Left colon (tissue), 2 donors: ENCODE measurements at regions not wholly inside any gene's neighbourhood (a gene's known extent, or its start where the extent isn't known, plus 50 kb on each side); places are given as distances from the start of the nearest gene placed in this dataset.

Experiments used
- ATAC-seq: fragments of 200-7000 bp; cut with Tn5 transposase; one replicate; pipeline ENCODE4 v1.9.1; 2020; ENCODE audit warnings: mild to moderate bottlenecking, moderate library complexity
- DNase-seq, 2 donors: peaks; one replicate each; pipeline ENCODE4 v3.0.0-alpha.2; 2020
- intact Hi-C, 2 donors: fragments of 100-400 bp; cut with DNase I in 1 of 2; cut with micrococcal nuclease in 1 of 2; formaldehyde crosslinking; loops; one replicate each; pipeline versions ENCODE4 v1.11.2 to v1.14.0; 2022; cut with DNase I, micrococcal nuclease
- donor health status: DM: no; HTN: no; CAD: no.
- donor health status: DM: yes; HTN: yes; CAD: no.

DNA sequence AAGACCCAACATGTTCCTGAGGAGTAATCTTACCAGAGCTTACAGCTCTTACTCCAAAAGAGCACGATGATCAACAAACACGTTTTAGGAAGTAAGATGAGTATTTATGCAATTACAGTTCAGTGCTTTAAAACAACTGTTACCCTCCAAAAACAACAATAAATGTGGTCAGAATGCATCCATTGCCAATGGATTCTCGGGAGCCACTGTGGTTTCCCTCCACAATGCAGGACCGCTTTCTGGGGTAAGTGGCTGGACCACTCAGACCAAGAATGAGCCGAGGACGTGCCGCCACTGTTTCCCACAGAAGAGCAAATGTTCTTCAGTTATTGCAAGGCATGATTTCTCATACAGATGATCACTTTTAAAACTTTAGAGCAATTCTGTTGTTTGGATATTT is 232.3 kb upstream of the MKLN1 start:
- ATAC-seq = no peak
- no peak for DNase-seq
- intact Hi-C loops = no loop called here

DNA sequence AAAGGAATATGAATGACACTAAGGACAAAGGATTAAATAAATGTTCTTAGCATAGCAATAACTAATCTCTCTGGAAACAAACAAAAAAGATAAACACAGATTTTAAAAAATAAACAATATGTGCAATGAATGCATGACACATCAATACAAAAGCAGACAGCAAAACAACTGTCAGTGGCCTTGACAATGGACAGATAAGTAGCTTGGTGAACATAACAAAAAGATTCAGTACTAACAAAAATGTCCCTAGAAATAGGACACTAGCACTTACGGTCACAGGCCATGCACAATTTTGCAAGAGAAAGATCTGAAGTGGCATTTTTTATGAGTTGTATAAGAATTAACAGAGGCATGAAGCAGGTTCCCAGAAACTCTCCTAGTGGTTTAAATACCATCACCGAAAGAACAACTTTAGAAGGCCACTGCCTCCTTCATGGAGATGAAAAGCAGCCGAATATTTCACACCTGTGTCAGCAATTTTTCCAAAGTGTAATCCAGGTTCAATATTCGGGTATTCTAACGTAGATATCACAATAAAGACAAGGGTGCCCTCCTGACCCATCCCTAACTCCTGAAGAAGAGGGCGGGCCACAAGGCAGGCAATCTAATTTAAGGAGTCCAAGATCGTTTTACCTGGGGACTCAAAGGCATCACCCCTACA is 231.3 kb upstream of the MKLN1 start:
- intact Hi-C loops = no loop called here
- DNase-seq (no peak), ATAC-seq (no peak)

DNA sequence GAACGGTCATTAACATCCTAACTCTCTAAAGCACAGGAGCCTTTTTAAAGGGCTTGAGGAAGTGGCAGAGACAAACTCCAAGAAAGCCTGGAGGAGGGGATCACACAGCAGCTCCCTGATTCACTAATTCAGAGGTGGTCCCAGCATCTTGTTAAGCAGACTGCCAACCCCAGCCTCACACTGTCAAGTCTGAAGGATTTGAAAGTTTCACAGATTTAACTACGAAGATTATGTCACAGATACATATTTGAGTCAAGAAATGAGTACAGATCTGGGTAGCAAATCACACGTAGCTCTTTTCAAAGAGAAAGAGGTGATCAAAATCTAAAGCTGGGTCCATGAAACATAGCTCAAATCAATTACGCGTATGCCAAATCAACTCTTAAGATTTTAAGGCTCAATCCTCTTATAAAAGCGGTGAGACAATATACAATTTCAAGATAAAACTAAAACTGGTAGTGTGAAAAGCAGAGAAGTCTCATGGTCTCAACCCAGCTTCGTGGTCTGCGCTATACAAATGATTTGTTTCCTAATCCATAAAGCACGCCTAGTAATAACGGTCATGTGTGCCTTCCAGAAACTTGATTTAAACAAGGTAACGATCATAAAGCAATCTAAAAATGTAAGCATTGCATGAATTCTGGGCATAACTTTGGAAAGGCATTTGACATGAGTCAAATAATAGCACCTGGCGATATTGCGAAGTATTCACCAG is 229.9 kb upstream of the MKLN1 start:
- intact Hi-C loops = no loop called here
- DNase-seq (no peak), ATAC-seq (no peak)

DNA sequence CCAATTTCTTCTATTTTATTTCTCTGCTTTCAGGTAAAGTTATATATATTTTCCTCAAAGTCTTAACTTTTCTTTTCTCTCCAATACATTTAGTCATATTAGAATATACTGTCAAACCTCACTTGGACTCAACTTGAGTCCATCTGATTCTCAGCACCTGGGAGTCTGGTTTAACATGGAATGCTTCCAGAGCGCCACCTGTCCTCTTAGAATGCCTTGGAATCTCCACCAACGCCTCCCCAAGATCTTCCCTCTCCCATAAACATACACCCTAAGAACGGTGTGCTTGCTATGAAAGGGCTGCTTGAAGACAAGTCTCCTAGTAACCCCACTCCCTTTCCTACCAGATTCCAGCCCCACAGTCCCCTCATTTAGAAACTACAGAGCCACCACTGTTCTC is 229.1 kb upstream of the MKLN1 start:
- ATAC-seq = no peak
- intact Hi-C loops = no loop called here
- DNase-seq = no peak

DNA sequence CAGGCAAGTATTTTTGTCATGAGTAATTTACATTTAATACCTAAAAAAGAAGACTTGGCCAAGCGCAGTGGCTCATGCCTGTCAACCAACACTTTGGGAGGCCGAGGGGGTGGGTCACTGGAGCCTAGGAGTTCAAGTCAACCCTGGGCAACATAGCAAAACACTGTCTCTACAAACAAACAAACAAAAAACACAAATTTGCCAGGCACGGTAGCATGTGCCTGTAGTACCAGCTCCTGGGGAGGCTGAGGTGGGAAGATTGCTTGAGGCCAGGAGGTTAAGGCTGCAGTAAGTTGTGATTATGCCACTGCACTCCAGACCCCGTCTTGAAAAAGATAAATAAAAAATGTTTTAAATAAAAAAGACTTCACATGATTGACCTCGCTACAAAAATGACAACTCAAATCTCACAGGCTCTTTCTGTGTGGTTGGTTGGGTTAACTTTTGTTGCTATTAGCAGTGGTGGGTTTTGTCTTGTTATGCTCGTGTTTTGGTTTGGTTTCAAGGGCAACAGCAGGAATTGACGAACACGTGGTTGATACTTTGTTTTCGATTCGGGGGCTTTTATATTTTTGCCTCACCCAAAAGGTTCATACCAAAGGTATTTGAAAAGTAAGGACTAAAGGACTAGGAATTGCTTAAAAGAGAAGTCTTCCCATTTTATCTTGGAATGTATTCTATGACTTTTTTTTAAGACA is 227.2 kb upstream of the MKLN1 start:
- intact Hi-C loops = loop anchor here in 1 of 2 donors (10.0 kb wide), 2 partner anchors 224 to 324 kb away; partner anchors contain the start of gene MKLN1
- DNase-seq = no peak
- no peak for ATAC-seq

DNA sequence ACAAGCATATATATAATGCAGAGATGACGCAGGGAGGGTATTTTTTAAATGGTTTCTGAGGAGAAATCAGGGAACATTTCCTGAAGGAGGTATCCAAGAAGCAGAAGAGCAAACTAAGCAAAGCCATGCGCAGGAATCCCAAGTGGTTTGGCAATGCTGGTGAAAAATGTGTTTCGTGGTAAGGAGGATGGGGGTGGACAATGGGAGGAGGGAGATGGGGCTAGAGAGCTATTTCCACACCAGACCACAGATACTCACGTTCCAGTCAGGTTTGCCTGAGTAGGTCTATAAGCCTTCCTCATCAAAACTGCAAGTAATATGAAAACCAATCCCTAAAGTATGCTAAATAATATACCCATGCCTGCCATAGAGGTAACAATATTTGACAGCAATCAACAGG is 223.7 kb upstream of the MKLN1 start:
- DNase-seq (no peak), ATAC-seq (no peak)
- intact Hi-C loops = loop anchor here in 1 of 2 donors (10.0 kb wide), 2 partner anchors 221 to 321 kb away; partner anchors contain the start of gene MKLN1

DNA sequence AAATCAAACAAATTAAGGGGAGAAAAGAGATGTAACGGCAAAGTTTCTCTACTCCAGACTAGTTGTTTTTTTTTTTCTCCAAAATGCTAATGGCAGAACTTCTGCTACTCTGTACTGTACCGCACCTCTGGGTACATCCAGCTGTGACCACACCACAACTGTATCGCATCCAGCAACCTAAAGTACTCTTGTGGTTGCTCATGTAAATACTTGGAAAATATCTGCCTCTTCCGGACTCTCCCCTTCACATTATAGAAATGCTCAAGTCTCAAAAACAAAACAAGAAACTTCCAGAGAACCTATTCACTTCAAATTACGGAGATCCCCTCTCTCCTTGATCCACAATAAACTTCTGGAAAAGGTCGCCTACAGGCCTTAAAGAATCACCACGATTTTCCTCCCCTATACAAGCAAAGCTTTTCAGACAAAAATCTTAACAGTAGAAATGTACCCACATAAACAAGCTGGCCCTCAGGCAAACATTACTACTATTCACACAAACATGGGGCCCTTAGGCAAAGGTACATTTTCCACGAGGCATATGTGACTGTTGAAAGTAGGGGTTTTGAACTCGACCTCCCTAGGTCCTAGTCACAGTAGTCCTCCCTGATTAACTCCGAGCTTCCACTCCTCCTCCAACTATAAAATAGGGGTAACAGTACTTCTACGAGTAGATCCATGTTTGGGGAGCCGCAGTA is 222.9 kb upstream of the MKLN1 start:
- intact Hi-C loops = loop anchor here in 1 of 2 donors (10.0 kb wide), 2 partner anchors 220 to 320 kb away; partner anchors contain the start of gene MKLN1
- ATAC-seq (no peak), DNase-seq (no peak)

DNA sequence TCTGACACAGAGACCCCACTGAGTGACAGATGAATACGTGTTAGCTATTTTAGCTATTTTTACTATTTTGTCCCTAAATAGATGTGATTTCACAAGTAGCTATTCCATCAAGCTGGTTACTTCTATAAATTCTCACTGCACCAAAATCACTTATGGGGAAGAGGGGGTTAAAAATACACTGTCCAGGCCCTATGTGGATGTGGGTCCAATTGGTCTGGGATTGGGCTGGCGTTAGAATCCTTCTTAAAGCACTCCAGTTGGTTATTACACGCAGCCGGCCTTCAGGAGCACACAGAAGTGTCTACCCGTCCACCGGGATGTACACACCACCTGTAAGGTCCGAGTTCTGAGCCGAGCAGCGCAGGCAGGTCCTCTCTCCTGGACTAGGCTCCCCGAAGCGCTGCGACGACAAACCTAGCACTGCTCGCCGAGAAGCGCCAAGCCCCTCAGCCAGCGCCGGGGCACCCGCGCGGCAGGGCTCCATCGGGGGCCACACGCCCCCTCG is 222.3 kb upstream of the MKLN1 start:
- ATAC-seq = no peak
- intact Hi-C loops = loop anchor here in 1 of 2 donors (10.0 kb wide), 2 partner anchors 219 to 319 kb away; partner anchors contain the start of gene MKLN1
- peak in 1 of 2 donors; percentile 48 for DNase-seq

DNA sequence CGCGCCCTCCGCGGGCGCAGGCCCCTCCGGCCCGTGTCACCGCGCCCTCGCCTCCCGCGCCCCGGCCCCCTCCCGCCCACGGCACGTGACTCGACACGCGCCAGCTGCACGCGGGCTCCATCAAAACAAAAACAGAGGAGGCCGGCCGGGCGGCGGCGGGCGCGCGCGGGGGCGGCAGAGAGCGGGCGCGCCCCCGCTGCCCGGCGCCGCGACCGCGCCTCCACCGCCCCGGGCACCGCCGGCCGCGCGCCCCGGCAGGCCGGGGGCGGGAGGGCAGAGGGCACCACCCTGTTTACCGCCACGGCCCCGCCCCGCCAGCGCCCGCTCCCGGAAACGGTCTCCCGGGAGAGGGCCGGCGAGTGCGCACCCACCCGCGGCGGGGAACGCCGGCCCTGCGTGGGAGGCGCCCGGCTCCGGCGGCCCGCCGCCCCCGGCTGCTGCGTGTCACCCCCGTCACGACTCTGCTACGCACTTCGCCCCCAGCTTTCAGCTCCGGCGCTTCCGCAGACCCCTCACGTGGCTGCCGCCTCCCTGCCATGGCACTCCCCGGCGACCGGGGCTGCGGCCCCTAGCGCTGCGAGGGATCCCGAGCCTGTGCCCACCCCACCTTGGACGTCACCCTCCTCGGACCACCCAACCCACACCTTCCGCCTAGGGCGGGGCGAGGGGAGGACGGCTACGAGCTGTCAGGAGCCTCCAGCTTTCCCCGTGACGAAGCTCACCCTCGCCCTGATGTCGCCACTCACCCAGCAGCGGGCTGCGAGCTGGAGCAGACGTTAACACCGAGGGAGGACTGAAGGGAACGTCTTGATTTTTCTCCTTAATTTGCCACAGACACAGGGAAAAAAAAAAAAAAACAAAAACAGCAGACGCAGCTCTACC is 221.6 kb upstream of the MKLN1 start:
- intact Hi-C loops = loop anchor here in 1 of 2 donors (10.0 kb wide), 2 partner anchors 219 to 319 kb away; partner anchors contain the start of gene MKLN1
- ATAC-seq (peak; percentile 82), DNase-seq (peak; percentile 80 to 89)

DNA sequence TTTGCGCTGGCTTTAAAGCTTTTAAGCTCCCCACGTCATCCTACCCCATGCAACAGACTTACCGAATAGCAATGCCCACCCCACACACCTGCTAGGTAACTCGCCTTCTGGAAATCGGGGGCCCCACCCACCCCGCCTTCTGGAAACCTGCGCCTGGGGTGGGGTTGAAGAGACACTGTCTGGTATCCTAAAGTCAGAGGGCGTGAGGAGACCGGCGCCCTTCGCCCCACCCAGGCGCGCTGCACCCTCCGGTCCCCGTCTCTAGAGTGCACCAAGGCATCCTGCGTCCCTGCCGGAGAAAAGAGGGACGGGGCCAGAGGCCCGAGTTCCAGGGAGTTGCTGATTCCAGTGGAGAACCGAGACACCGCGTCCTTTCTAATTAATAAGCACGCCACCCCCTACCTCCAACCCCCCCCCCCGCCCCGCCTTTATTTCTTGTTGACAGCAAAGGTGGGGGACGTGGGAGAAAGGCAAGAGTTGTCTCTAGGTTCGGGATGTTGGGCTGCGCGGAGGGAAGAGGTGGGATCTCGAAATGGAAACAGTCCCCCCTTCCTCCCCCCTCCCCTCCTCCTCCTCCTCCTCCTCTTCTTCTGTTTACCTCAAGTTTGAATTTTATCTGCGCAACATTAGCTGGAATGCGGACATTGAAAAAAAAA is 220.9 kb upstream of the MKLN1 start:
- ATAC-seq = peak; percentile 44
- peak; percentile 56 to 69 for DNase-seq
- intact Hi-C loops = loop anchor here in 1 of 2 donors (10.0 kb wide), 2 partner anchors 218 to 318 kb away; partner anchors contain the start of gene MKLN1

DNA sequence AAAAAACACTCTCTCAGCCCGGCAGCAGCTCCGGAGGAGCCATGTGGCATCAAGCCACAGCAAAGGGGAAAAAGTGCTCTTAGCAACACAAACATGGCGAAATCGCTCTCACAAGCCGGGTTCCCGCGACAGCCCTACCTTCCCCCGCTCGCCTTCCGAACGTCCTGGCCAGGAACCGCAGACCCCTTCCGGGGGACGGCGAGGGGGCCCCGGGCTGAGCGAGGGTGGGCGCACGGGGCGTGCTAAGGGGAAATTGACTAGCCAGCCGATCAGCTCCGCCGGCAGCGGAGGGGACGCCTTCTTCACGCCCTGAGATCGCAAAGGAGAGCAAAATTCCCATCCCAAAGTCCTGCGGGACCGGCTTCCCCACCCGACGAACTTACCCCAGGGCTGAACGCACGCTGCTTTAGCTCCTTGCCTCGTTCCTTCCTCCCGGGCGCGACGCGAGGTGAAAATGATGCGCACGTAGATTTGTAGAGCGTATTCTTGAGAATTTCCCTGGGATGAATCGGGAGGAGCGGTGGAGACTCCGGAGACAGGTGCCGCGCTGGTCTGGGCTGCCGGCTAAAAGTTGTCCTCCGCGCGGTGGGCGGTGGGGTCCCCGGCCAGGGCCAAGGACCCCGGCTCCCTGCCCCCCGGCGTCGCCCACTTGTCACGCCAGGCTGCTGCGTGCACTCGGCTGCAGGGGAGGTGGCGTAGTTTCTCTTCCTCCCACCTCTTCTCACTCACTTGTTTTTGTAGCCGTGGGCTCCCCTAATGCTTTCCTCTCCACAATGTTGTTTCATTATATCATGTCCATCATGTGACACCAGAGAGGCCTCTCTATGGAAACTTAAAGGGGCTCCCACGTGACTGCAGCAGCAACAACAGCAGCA is 220.1 kb upstream of the MKLN1 start:
- DNase-seq (peak; percentile 67 to 81), ATAC-seq (peak; percentile 19)
- intact Hi-C loops = loop anchor here in 1 of 2 donors (10.0 kb wide), 2 partner anchors 217 to 317 kb away; partner anchors contain the start of gene MKLN1

DNA sequence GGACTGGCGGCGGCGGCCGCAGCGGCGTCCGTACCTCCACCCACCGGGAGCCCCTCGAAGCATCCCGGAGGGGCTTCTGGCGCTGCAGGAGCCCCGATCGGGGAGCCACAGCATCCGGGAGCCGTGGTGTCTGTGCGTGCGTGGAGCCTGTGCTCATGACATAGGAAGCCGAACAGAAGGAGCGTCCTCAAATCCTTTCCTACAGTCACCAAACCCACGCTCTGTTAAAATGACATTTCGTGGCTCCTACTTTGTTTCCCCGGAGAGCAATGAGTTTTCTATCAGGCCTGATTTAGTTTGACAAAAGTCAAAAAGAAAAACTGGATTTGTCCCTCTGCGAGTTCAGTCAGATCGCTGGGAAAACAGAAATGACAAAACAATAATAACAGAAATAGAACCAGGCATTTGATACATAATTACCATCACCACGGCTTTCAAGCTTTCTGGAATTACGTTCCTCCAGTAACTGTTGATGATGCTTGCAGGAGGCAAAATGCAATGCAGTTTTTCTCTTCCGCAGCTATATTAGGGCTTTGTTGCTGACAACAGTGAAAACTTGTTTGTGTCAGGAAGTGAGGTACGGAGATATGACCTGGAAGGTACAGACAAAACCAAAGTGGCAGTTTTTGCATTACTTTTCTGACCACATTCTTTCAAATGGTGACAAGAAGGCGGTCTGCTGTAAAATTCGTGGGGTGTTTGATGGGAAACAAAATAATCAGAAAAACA is 219.3 kb upstream of the MKLN1 start:
- intact Hi-C loops = loop anchor here in 1 of 2 donors (10.0 kb wide), 2 partner anchors 216 to 316 kb away; partner anchors contain the start of gene MKLN1
- ATAC-seq (no peak), DNase-seq (no peak)

DNA sequence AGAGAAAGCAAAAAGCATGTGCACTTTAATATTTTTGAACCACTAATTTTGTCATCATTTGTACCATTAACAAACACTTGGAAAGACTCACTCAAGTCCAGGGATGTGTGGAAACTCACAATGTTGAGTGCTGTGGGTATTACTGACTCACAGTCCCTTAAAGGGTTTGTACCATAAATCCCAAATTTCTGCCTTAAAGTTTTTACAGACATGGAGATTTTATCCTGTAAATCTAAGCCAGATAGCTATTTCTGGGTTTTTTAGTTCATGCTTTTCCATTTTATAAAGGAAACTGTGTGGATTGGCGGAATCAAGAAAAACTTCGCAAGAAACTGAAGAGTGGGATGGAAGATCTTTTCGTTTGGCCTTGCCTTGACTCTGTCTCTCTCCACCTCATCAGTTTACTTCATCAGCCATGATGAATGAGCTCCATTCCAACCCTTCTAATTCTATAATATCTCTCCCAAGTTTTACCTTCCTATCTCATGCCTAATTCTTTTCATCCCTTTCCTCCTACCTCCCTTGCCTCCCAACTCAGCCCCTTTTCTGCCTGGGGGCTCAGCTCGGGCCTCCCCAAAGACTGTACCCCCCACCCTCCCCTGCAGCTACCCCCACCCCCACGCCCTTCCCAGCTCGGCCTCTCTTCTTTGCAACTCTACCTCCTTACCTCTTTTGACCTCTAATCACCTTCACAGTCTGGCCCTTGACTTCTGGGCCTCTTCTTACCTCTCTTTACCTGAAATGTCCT is 218.5 kb upstream of the MKLN1 start:
- no peak for DNase-seq
- intact Hi-C loops = loop anchor here in 1 of 2 donors (10.0 kb wide), 2 partner anchors 216 to 316 kb away; partner anchors contain the start of gene MKLN1
- ATAC-seq = no peak

DNA sequence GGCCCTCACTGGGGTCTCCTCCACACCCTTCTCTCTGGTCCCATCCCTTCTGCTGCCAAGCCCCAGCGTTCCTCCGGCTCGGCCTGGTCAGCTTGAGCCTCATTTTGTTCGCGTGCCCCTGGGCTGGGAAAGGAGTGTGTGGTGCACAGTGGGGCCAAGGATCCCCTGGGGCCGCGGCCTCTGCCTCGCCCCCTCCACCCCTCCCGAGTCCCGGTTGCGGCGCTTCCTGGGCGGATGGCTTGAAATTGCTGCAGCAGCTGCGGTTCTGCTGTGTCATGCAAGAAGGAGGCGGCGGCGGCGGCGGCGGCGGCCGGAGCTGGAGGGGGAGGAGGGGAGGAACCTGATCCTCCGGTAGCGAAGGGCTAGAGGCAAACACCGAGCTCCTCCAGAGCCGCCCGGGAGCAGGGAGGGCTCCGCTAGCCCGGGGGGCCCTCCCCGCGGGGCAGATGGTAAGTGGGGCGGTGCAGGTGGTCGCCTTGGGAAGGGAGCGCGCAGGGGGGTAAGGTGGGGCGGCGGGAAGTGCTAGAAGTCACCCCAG is 217.8 kb upstream of the MKLN1 start:
- intact Hi-C loops = loop anchor here in 1 of 2 donors (10.0 kb wide), 2 partner anchors 215 to 315 kb away; partner anchors contain the start of gene MKLN1
- ATAC-seq (peak; percentile 48), DNase-seq (peak; percentile 81 to 82)
